Stomach (tissue), 8 donors: ENCODE measurements at regions not wholly inside any gene's neighbourhood (a gene's known extent, or its start where the extent isn't known, plus 50 kb on each side); places are given as distances from the start of the nearest gene placed in this dataset.
"Not testable (repeated sequence)": the region's sequence is repeated elsewhere in the genome, so short reads cannot be mapped to it uniquely, and the experiment has no call there.

ENCODE experiments used
- DNase-seq, 2 donors: peaks; one replicate each; pipeline versions ENCODE4 v3.0.0 to v3.0.0-alpha.2; 2013 to 2019
- H3K27ac ChIP-seq, 5 donors: fragments of 200-600 bp in 4 of 5; sonication (generic) in 4 of 5; one replicate each; pipeline ENCODE4 v1.5.1; 2013 to 2019; ENCODE audit warnings: mild to moderate bottlenecking in 1 of 5, moderate library complexity in 1 of 5
- H3K27me3 ChIP-seq, 3 donors: fragments of 200-600 bp; sonication (generic); one replicate each; pipeline ENCODE4 v1.5.1; 2017 to 2019; ENCODE audit warnings: mixed run types in 1 of 3
- H3K36me3 ChIP-seq, 4 donors: fragments of 200-600 bp; sonication (generic); 1 replicate in 3 of 4; 2 replicates in 1 of 4; pipeline ENCODE4 v1.5.1; 2016 to 2019
- H3K4me1 ChIP-seq, 4 donors: fragments of 200-600 bp; sonication (generic); one replicate each; pipeline ENCODE4 v1.5.1; 2016 to 2019
- H3K4me3 ChIP-seq, 4 donors: fragments of 200-600 bp; sonication (generic) in 3 of 4; one replicate each; pipeline ENCODE4 v1.5.1; 2016 to 2019; ENCODE audit warnings: mild to moderate bottlenecking in 1 of 4
- H3K9me3 ChIP-seq, 4 donors: fragments of 200-600 bp; sonication (generic); one replicate each; pipeline ENCODE4 v1.5.1; 2016 to 2019
- EP300 ChIP-seq: sonication (generic); formaldehyde crosslinking; IDR thresholded peaks from one replicate; pipeline ENCODE4 v1.6.1; 2017; ENCODE audit warnings: antibody characterized with exemption
- POLR2A ChIP-seq, 4 donors: fragments of 450-650 bp; IDR thresholded peaks; one replicate each; pipeline ENCODE4 v1.6.1; 2016; ENCODE audit warnings: antibody characterized with exemption in 4 of 4, control low read depth in 2 of 4, mild to moderate bottlenecking in 1 of 4, moderate library complexity in 1 of 4
- POLR2AphosphoS5 ChIP-seq, 3 donors: sonication (generic); formaldehyde crosslinking; IDR thresholded peaks; one replicate each; pipeline ENCODE4 v1.6.1; 2016; ENCODE audit warnings: antibody characterized with exemption in 3 of 3
- WGBS, 5 donors: extraction: QIAGEN DNeasy Blood & Tissue Kit in 3 of 5; methylation state at CpG; one replicate each; pipeline versions ENCODE4 v1.1.5 to v1.1.7; 2013 to 2018; 5-methylcytosine and 5-hydroxymethylcytosine counted together
- intact Hi-C: fragments of 100-400 bp; cut with DNase I; formaldehyde crosslinking; loops from one replicate; pipeline ENCODE4 v1.15.1; 2023; ENCODE audit warnings: low total_unique reads
- TF ChIP-seq, protein P1 (sequence below), 7 experiments: fragments of 450-650 bp in 4 of 7; fragments of 200-600 bp in 3 of 7; sonication (generic) in 3 of 7; IDR thresholded peaks; one replicate each; pipeline ENCODE4 v1.5.1; 2016 to 2019; ENCODE audit warnings: antibody characterized with exemption in 7 of 7, control low read depth in 2 of 7, mild to moderate bottlenecking in 1 of 7
- donor health status: healthy with polysubstance abuse.
- donor health status: Bipolar disorder and iron deficiency.
- donor health status: healthy.

DNA sequence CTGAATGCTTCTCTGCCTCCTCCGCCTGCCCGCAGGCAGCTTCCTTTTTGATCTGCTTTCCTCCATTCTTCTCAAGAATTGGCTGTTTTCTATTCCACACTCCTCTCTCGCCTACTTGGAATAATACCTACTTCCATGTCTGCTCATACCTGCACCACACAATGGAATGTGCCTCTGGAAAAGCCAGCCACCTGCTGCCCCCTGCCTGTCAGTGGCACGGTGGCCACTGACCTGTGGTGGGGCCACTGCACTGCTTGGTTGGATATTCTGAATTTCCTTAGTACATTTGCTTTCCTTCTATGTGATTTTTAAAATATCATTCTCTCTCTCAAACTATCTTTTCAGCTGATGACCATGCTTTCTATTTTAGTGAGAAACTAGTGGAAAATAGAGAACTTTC is 406.9 kb downstream of the DCDC2C start:
- TF ChIP-seq, protein P1, sequence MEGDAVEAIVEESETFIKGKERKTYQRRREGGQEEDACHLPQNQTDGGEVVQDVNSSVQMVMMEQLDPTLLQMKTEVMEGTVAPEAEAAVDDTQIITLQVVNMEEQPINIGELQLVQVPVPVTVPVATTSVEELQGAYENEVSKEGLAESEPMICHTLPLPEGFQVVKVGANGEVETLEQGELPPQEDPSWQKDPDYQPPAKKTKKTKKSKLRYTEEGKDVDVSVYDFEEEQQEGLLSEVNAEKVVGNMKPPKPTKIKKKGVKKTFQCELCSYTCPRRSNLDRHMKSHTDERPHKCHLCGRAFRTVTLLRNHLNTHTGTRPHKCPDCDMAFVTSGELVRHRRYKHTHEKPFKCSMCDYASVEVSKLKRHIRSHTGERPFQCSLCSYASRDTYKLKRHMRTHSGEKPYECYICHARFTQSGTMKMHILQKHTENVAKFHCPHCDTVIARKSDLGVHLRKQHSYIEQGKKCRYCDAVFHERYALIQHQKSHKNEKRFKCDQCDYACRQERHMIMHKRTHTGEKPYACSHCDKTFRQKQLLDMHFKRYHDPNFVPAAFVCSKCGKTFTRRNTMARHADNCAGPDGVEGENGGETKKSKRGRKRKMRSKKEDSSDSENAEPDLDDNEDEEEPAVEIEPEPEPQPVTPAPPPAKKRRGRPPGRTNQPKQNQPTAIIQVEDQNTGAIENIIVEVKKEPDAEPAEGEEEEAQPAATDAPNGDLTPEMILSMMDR (IDR thresholded peaks at IDR 0.05), result no peak
- TF ChIP-seq POLR2AphosphoS5 (IDR thresholded peaks at IDR 0.05), result no peak
- no peak for TF ChIP-seq POLR2A (IDR thresholded peaks at IDR 0.05)
- TF ChIP-seq EP300, result no peak
- WGBS, 5 donors, result 64 to 89% (median 85%) methylated on average over 4 of the region's 4 CpGs
- H3K27me3 ChIP-seq, result no peaks in the 10 kb centered on the region
- H3K4me1 ChIP-seq, result no peaks in the 10 kb centered on the region
- H3K27ac ChIP-seq, result no peak overlapping the region
- DNase-seq, result no peak
- peaks cover 0 to 14% (median 4%) of the 10 kb centered on the region in 4 donors for H3K9me3 ChIP-seq
- no peak overlapping the region for H3K4me3 ChIP-seq
- no peaks in the 10 kb centered on the region for H3K36me3 ChIP-seq
- intact Hi-C loops, result no loop called here

DNA sequence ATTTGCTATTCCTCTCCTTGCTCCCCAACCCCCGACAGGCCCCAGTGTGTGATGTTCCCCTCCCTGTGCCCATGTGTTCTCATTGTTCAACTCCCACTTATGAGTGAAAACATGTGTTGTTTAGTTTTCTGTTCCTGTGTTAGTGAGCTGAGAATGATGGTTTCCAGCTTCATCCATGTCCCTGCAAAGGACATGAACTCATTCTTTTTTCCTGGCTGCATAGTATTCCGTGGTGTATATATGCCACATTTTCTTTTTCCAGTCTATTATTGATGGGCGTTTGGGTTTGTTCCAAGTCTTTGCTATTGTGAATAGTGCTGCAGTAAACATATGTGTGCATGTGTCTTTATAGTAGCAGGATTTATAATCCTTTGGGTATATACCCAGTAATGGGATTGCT is 412.1 kb downstream of the DCDC2C start:
- DNase-seq, H3K4me1 ChIP-seq, H3K4me3 ChIP-seq: not testable (repeated sequence)

DNA sequence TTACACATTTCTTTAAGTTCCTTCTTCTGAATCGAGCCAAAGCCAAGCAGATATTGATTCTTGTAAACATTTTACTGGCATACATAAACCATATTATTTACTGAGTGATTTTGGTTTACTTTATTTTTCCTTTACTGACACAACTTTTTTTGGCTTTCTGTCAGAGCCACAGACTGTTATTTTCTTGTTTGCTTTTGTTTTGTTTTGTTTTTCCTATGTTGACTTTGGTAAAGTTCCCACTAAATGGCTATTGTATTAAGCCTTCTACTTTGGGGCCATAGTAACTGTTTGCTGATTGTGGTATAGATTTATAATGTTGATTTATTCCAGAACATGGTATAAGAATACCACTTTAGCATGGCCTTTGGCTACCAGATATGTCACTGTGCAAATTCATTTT is 419.4 kb downstream of the DCDC2C start:
- TF ChIP-seq POLR2AphosphoS5 (IDR thresholded peaks at IDR 0.05) (no peak), POLR2A (IDR thresholded peaks at IDR 0.05) (no peak), EP300 (no peak)
- TF ChIP-seq, protein P1 (IDR thresholded peaks at IDR 0.05), result no peak
- H3K4me3 ChIP-seq, result no peak overlapping the region
- no peak for DNase-seq
- WGBS, 5 donors, result 13 to 32% (median 22%) methylated on average over 1 of the region's 1 CpG
- no peaks in the 10 kb centered on the region for H3K4me1 ChIP-seq
- H3K27ac ChIP-seq, result no peak overlapping the region
- H3K27me3 ChIP-seq, result no peaks in the 10 kb centered on the region
- H3K9me3 ChIP-seq, result peaks cover 0 to 29% (median 6%) of the 10 kb centered on the region in 4 donors
- H3K36me3 ChIP-seq, result no peaks in the 10 kb centered on the region
- intact Hi-C loops, result loop anchor here (10.0 kb wide), 1 partner anchor 222 kb away; no protein-coding TSS in a partner anchor

More for the DNA sequence above, 412.1 kb downstream of the DCDC2C start:
- H3K36me3 ChIP-seq, intact Hi-C loops, H3K27me3 ChIP-seq, H3K27ac ChIP-seq: not testable (repeated sequence)
- peaks cover 3 to 48% (median 15%) of the 10 kb centered on the region in 4 donors for H3K9me3 ChIP-seq
- 73 to 92% (median 83%) methylated on average over 3 of the region's 3 CpGs for WGBS, 5 donors

DNA sequence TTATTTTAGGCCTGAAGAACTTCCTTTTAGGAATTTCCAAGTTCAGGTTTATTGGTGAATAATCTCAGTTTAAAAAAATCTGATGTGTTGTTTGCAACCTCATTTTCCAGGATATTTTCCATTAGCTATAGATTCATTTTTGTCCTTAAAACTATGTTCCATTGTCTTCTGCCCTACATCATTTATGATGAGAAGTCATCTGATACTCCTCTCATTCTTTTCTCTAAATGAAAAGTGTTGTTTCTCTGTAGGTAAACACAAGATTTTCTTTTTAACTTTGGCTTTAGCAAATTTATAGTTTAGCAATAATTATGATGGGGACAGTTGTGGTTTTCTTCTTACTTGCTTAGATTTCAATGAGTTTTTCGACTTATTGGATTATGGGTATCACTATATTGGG is 427.3 kb downstream of the DCDC2C start:
- peaks cover 5 to 52% (median 26%) of the 10 kb centered on the region in 4 donors for H3K9me3 ChIP-seq
- H3K4me3 ChIP-seq, result no peak overlapping the region
- H3K27ac ChIP-seq, result no peak overlapping the region
- H3K36me3 ChIP-seq, result no peaks in the 10 kb centered on the region
- TF ChIP-seq POLR2A (IDR thresholded peaks at IDR 0.05) (no peak), EP300 (no peak)
- TF ChIP-seq, protein P1 (IDR thresholded peaks at IDR 0.05), result no peak
- WGBS, 5 donors, result 0 to 87% (median 63%) methylated on average over 1 of the region's 1 CpG
- H3K27me3 ChIP-seq, result no peaks in the 10 kb centered on the region
- no peak for DNase-seq
- no peaks in the 10 kb centered on the region for H3K4me1 ChIP-seq
- intact Hi-C loops, result no loop called here

DNA sequence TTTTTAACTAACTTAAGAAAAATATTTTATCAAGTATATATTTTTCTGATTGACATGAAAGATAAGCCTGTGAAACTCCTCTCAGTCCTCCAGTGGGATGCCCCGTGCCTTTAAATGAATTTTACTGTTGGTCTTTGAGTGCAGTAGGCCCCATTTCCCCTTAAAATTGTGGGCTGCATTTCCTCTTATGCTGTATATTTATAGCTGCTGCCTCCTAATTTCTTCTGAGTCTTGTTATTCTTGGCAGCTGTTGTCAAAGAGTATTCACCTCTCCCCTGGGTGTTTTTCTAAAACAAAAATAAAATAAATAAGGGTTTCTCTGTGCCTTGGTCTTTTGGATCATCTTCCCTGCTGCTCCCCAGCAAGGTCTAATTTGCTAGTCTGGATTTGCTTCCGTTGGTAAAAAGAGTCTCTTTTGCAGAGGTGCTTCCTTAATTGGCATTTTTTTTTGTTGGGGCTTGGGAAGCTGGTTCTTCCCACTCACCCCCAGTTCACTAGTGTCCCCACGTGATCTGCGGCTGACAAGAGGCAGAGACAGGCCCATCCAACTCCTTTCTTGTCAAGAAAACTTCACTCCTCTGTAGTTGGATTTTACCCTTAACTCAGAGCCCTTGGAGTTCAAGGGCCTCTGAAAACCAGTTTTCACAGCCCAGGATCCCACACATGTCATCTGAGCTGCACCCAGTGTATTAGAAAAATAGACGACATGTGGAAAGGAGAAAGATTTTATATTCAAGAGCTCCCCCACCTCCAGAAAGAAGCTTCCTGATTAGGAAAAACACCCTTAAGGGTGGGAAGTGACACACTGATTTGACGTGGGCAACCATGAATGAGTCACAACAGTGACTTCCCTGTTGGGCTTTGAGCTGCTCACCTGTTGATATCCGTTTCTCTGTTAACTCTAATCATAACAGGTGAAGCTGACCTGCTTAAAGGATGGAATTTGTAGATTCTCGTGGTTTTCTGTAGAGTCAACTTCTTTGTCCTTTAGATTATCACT is 431.5 kb downstream of the DCDC2C start:
- intact Hi-C loops, result no loop called here

More for the DNA sequence above, 431.5 kb downstream of the DCDC2C start:
- no peak for DNase-seq
- Histone ChIP-seq H3K9me3 (peaks cover 5 to 44% (median 23%) of the 10 kb centered on the region in 4 donors), H3K4me1 (no peaks in the 10 kb centered on the region), H3K36me3 (no peaks in the 10 kb centered on the region), H3K27me3 (no peaks in the 10 kb centered on the region), H3K27ac (no peak overlapping the region), H3K4me3 (no peak overlapping the region)
- WGBS, 5 donors, result 51 to 56% (median 55%) methylated on average over 8 of the region's 8 CpGs
- no peak for TF ChIP-seq POLR2AphosphoS5 (IDR thresholded peaks at IDR 0.05)
- TF ChIP-seq, protein P1 (IDR thresholded peaks at IDR 0.05), result no peak
- TF ChIP-seq EP300, result no peak
- no peak for TF ChIP-seq POLR2A (IDR thresholded peaks at IDR 0.05)
